ENCODE measurements at regions not wholly inside any gene's neighbourhood (a gene's known extent, or its start where the extent isn't known, plus 50 kb on each side); places are given as distances from the start of the nearest gene placed in this dataset.

DNA sequence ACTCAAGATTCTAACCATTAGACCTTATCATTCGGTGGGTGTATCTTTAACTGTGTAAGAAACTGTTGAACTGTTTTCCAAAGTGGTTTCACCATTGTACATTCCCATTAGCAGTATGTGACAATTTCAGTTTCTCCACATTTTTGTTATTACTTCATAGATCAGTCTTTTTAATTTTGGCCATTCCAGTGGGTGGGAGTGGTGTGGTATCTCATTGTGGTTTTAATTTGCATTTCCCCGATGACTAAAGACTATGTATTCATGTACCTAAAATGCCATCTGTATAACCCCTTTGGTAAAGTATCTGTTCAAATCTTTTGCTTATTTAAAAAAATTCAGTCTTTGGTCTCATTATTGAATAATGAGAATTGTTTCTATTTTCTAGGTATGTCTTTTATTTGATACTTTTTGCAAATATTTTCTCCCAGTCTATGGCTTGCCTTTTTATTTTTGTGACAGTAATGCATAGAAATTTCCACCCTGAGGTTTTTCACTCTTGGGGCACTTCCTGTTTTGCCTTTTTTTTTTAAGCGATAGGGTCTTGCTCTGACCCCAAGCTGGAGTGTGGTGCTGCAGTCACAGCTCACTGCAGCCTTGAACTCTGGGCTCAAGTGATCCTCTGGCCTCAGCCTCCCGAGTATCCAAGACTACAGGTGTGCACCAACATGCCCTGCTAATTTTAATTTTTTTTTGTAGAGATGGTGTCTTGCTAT, 141.1 kb upstream of the ITGB1 start:
- no peak for DNase-seq (ENCODE audit: low spot score)
- Histone ChIP-seq H3K27ac (ENCODE audit: low read depth in 1 of 2, low read length in 2 of 2) (no peak overlapping the region), H3K9ac (ENCODE audit: low read depth in 1 of 2, low read length in 2 of 2) (no peak overlapping the region), H3K36me3 (ENCODE audit: control insufficient read depth in 4 of 4, insufficient read depth in 3 of 4, low read depth in 1 of 4, low read length in 3 of 4) (no peaks in the 10 kb centered on the region), H3K4me3 (ENCODE audit: low read depth in 1 of 3, low read length in 3 of 3) (no peak overlapping the region), H3K9me3 (ENCODE audit: control insufficient read depth in 4 of 4, low read length in 3 of 4) (peaks cover 4 to 12% (median 6%) of the 10 kb centered on the region in 4 donors), H3K27me3 (ENCODE audit: control insufficient read depth in 4 of 4, insufficient read depth in 4 of 4, low read length in 3 of 4) (no peaks in the 10 kb centered on the region), H3K4me1 (ENCODE audit: control insufficient read depth in 4 of 4, insufficient read depth in 4 of 4, low read length in 3 of 4) (no peaks in the 10 kb centered on the region)
- WGBS, result 87% methylated on average over 4 of the region's 4 CpGs
- TF ChIP-seq RXRA (IDR thresholded peaks at IDR 0.05) (no peak), YY1 (IDR thresholded peaks at IDR 0.05) (no peak), HNF4A (conservative IDR thresholded peaks at IDR 0.05) (no peak), EGR1 (IDR thresholded peaks at IDR 0.05; ENCODE audit: low read depth in 2 of 2) (no peak), SP1 (IDR thresholded peaks at IDR 0.05) (no peak), FOXA2 (IDR thresholded peaks at IDR 0.05) (no peak), GABPA (IDR thresholded peaks at IDR 0.05 in 1 of 2, conservative IDR thresholded peaks at IDR 0.05 in 1 of 2) (no peak)

DNA sequence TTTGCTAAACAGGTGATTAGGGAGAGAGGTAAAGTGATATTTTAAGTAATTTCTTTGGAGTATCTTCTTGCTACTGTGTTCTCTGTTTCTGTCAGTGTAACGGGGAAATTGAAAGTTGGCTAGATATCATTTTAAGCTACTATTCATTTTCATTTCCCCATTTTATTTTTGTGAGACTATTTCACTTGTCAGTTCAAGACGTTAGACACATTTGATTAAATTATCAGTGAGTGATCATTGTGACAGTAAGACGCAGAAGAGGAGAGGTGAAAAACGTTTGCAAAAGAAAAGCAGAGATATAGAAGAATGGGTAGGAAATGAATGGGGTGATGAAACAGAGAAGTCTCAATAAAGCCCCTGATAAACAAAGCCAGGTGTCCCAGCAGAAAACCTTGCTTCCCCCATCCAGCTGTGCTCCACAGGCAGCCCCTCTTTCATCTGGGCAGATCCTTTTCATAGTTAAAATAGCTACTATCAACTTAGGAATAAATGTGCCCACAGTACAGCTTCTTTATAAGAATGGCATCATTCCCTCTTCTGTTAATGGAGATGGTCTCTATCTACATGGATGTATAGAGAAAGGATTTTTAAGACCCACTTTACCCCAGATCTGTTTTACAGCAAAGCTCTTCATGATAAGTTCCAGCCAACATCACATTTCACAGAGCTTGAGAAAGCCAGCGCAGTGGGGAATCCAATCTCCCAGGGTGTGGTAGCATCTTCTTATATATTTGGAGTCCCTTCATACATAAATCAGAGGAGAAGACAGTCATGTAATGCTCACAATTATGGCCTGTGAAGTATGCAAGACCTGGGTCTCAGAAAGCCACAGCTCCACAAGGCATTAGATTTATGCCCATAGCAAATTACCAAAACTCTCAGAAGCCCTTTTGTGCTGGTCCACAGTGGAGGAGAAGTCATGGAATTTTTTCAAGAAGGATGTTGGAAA, 138.1 kb upstream of the ITGB1 start:
- Histone ChIP-seq H3K9me3 (ENCODE audit: control insufficient read depth in 4 of 4, low read length in 3 of 4) (no peaks in the 10 kb centered on the region), H3K36me3 (ENCODE audit: control insufficient read depth in 4 of 4, insufficient read depth in 3 of 4, low read depth in 1 of 4, low read length in 3 of 4) (no peaks in the 10 kb centered on the region), H3K9ac (ENCODE audit: low read depth in 1 of 2, low read length in 2 of 2) (no peak overlapping the region), H3K27ac (ENCODE audit: low read depth in 1 of 2, low read length in 2 of 2) (no peak overlapping the region), H3K4me1 (ENCODE audit: control insufficient read depth in 4 of 4, insufficient read depth in 4 of 4, low read length in 3 of 4) (no peaks in the 10 kb centered on the region), H3K27me3 (ENCODE audit: control insufficient read depth in 4 of 4, insufficient read depth in 4 of 4, low read length in 3 of 4) (no peaks in the 10 kb centered on the region), H3K4me3 (ENCODE audit: low read depth in 1 of 3, low read length in 3 of 3) (no peak overlapping the region)
- no peak for DNase-seq (ENCODE audit: low spot score)
- 76% methylated on average over 5 of the region's 5 CpGs for WGBS
- no peak for TF ChIP-seq RAD21 (IDR thresholded peaks at IDR 0.05)
- no peak for TF ChIP-seq EGR1 (IDR thresholded peaks at IDR 0.05; ENCODE audit: low read depth in 2 of 2)
- TF ChIP-seq TAF1 (conservative IDR thresholded peaks at IDR 0.05), result no peak
- no peak for TF ChIP-seq FOXA2 (IDR thresholded peaks at IDR 0.05)
- TF ChIP-seq RXRA (IDR thresholded peaks at IDR 0.05), result no peak
- no peak for TF ChIP-seq GABPA (IDR thresholded peaks at IDR 0.05 in 1 of 2, conservative IDR thresholded peaks at IDR 0.05 in 1 of 2)
- TF ChIP-seq, protein P1, sequence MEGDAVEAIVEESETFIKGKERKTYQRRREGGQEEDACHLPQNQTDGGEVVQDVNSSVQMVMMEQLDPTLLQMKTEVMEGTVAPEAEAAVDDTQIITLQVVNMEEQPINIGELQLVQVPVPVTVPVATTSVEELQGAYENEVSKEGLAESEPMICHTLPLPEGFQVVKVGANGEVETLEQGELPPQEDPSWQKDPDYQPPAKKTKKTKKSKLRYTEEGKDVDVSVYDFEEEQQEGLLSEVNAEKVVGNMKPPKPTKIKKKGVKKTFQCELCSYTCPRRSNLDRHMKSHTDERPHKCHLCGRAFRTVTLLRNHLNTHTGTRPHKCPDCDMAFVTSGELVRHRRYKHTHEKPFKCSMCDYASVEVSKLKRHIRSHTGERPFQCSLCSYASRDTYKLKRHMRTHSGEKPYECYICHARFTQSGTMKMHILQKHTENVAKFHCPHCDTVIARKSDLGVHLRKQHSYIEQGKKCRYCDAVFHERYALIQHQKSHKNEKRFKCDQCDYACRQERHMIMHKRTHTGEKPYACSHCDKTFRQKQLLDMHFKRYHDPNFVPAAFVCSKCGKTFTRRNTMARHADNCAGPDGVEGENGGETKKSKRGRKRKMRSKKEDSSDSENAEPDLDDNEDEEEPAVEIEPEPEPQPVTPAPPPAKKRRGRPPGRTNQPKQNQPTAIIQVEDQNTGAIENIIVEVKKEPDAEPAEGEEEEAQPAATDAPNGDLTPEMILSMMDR (IDR thresholded peaks at IDR 0.05; ENCODE audit: low read depth, low read length, missing input control), result no peak
- TF ChIP-seq HNF4A (conservative IDR thresholded peaks at IDR 0.05), result no peak
- no peak for TF ChIP-seq HNF4G (IDR thresholded peaks at IDR 0.05)
- no peak for TF ChIP-seq NR2F2 (IDR thresholded peaks at IDR 0.05)
- TF ChIP-seq SP1 (IDR thresholded peaks at IDR 0.05), result no peak
- no peak for TF ChIP-seq FOXA1 (IDR thresholded peaks at IDR 0.05)

DNA sequence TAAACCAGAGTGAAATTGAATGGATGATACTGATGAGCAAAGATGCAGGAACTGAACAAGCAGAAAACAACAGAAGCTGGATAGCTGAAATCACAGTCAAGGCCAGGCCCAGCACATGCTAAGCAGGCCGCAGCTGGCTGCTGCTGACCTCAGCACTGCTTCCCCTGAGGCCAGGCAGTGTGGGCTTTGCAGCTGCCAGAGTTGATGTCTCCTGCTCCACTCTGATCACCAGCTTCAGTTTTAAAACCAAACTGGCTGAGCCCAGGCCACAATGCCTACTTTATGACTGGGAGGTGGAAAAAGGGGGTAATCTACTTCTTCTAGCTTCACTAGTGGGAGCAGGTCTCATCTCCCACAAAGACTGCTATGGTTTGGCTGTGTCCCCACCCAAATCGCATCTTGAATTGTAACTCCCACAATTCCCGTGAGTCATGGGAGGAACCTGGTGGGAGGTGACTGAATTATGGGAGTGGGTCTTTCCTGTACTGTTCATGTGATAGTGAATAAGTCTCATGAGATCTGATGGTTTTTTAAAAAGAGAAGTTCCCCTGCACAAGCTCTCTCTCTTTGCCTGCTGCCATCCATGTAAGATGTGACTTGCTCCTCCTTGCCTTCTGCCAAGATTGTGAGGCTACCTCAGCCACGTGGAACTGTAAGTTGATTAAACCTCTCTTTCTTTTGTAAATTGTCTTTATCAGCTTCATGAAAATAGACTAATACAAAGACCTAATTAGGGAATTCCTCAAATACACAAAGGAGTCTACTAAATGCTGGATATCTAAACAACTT, 136.4 kb upstream of the ITGB1 start:
- Histone ChIP-seq H3K4me1 (ENCODE audit: control insufficient read depth in 4 of 4, insufficient read depth in 4 of 4, low read length in 3 of 4) (no peaks in the 10 kb centered on the region), H3K27me3 (ENCODE audit: control insufficient read depth in 4 of 4, insufficient read depth in 4 of 4, low read length in 3 of 4) (no peaks in the 10 kb centered on the region), H3K4me3 (ENCODE audit: low read depth in 1 of 3, low read length in 3 of 3) (no peak overlapping the region), H3K9me3 (ENCODE audit: control insufficient read depth in 4 of 4, low read length in 3 of 4) (no peaks in the 10 kb centered on the region), H3K27ac (ENCODE audit: low read depth in 1 of 2, low read length in 2 of 2) (no peak overlapping the region), H3K36me3 (ENCODE audit: control insufficient read depth in 4 of 4, insufficient read depth in 3 of 4, low read depth in 1 of 4, low read length in 3 of 4) (no peaks in the 10 kb centered on the region), H3K9ac (ENCODE audit: low read depth in 1 of 2, low read length in 2 of 2) (no peak overlapping the region)
- WGBS, result 88% methylated on average over 4 of the region's 4 CpGs
- no peak for DNase-seq (ENCODE audit: low spot score)
- TF ChIP-seq, protein P2, sequence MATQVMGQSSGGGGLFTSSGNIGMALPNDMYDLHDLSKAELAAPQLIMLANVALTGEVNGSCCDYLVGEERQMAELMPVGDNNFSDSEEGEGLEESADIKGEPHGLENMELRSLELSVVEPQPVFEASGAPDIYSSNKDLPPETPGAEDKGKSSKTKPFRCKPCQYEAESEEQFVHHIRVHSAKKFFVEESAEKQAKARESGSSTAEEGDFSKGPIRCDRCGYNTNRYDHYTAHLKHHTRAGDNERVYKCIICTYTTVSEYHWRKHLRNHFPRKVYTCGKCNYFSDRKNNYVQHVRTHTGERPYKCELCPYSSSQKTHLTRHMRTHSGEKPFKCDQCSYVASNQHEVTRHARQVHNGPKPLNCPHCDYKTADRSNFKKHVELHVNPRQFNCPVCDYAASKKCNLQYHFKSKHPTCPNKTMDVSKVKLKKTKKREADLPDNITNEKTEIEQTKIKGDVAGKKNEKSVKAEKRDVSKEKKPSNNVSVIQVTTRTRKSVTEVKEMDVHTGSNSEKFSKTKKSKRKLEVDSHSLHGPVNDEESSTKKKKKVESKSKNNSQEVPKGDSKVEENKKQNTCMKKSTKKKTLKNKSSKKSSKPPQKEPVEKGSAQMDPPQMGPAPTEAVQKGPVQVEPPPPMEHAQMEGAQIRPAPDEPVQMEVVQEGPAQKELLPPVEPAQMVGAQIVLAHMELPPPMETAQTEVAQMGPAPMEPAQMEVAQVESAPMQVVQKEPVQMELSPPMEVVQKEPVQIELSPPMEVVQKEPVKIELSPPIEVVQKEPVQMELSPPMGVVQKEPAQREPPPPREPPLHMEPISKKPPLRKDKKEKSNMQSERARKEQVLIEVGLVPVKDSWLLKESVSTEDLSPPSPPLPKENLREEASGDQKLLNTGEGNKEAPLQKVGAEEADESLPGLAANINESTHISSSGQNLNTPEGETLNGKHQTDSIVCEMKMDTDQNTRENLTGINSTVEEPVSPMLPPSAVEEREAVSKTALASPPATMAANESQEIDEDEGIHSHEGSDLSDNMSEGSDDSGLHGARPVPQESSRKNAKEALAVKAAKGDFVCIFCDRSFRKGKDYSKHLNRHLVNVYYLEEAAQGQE (IDR thresholded peaks at IDR 0.05), result no peak
- TF ChIP-seq JUND (IDR thresholded peaks at IDR 0.05) (no peak), GABPA (IDR thresholded peaks at IDR 0.05 in 1 of 2, conservative IDR thresholded peaks at IDR 0.05 in 1 of 2) (no peak), FOXA1 (IDR thresholded peaks at IDR 0.05) (no peak), HNF4A (conservative IDR thresholded peaks at IDR 0.05) (no peak), RXRA (IDR thresholded peaks at IDR 0.05) (no peak), EGR1 (IDR thresholded peaks at IDR 0.05; ENCODE audit: low read depth in 2 of 2) (no peak), YY1 (IDR thresholded peaks at IDR 0.05) (no peak), RAD21 (IDR thresholded peaks at IDR 0.05) (no peak), HNF4G (IDR thresholded peaks at IDR 0.05) (no peak)
- TF ChIP-seq, protein P1 (IDR thresholded peaks at IDR 0.05; ENCODE audit: low read depth, low read length, missing input control), result no peak

All from liver (tissue), 8 donors.